Colon (tissue), 2 donors: ENCODE measurements at regions not wholly inside any gene's neighbourhood (a gene's known extent, or its start where the extent isn't known, plus 50 kb on each side); places are given as distances from the start of the nearest gene placed in this dataset.
"Not testable (repeated sequence)": the region's sequence is repeated elsewhere in the genome, so short reads cannot be mapped to it uniquely, and the experiment has no call there.

Experiments
- FAIRE-seq: peaks from 2 replicates; lab custom pipeline; 2012; peaks lifted over from hg19 to GRCh38; lab: Jason Lieb, UNC
- donor health status: control.
- donor health status: control.

GRCh38 chr9:85331626-85332025, 410.1 kb downstream of the AGTPBP1 start:
- FAIRE-seq, result no peak

- no peak for FAIRE-seq
Observed at GRCh38 chr9:85322592-85322991, 419.2 kb downstream of the AGTPBP1 start.

- FAIRE-seq, result no peak
Observed at GRCh38 chr9:85321561-85321960, 420.2 kb downstream of the AGTPBP1 start.

DNA sequence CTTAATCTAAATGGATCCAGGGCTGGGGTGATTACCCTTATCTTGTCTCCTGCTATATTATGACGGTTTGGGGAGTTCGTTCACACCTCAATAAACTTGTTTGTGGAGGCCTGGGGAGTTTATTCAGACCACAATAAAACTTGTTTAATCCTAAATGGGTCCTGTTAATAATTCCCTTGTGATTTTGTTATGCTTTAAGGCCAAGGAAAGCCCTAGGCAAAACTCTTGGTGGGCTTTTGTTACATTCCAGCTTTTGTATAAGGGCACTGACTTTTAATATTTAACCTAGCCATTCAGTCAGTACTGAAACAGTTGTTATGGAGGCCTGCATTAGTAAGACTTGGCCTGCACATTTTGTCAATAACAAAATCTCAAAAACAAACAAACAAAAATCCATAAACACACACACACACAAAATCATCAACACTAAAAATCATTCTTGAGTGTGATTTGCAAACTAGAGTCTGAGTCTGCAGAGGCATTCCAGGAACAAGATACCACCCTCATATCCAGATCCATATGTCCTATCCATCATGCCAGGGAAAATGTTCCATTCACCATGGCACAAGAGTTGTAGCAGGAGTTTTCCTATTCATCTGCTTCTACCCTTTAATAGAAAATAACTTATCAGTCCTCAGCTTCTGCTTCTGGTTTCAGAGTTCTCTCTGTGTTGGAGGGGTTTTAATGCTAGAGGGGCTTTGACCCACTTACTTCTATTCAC, 421.7 kb downstream of the AGTPBP1 start:
- no peak for FAIRE-seq

GRCh38 chr9:85315535-85315934, 426.2 kb downstream of the AGTPBP1 start:
- not testable (repeated sequence) for FAIRE-seq

DNA sequence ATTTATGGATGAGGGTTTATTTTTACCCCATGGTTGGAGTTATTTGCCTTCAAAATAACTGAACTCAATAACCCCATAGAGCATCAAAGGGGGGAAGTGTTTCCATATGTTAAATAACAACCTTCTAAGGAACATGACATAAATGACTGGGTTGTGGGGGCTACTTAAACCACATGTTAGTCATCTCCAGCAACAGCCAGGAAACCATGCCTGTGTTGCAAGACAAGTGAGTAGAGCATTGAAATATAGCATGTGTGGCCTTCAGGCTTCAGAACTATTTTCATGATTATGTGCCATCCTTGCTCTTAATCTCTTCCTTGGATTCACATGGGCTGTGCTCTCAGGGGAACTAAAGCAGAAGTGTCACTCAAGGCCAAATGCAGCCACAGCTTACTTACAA, 431.2 kb downstream of the AGTPBP1 start:
- no peak for FAIRE-seq

- no peak for FAIRE-seq
Observed at GRCh38 chr9:85303757-85304134, 438.0 kb downstream of the AGTPBP1 start.

GRCh38 chr9:85302938-85303756, 438.6 kb downstream of the AGTPBP1 start:
- no peak for FAIRE-seq

DNA sequence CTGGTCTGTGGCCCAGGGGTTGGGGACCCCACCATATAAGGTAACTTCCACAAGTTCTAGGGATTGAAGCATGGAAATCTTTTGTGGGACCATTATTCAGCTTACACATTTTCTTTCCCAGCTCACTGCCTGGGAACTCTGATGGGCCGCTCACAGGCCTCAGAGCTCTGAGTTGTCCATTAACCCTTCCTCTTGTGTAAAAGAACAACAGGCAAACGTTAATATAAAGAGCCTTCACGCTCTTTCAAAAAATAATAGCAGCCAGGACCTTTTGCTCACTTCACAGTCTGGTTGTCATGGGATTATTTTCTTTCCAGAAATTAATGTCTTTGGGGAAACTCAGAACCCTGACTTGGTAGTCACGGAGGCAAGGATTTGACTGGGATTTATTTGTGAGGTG, 443.3 kb downstream of the AGTPBP1 start:
- no peak for FAIRE-seq

DNA sequence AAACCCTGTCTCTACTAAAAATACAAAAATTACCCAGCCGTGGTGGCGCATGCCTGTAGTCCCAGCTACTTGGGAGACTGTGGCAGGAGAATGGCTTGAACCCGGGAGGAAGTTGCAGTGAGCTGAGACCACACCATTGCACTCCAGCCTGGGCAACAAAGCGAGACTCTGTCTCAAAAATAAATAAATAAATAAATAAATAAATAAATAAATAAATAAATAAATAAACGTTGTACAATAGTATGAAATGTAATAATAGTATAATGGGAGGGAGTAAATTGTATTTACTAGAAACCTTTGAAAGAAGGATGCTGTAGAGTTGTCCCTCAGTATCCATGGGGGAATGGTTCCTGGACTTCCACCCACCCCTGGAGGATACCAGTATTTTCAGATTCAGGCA, 446.5 kb downstream of the AGTPBP1 start:
- not testable (repeated sequence) for FAIRE-seq

- no peak for FAIRE-seq
Observed at GRCh38 chr9:85292261-85292660, 449.5 kb downstream of the AGTPBP1 start.

DNA sequence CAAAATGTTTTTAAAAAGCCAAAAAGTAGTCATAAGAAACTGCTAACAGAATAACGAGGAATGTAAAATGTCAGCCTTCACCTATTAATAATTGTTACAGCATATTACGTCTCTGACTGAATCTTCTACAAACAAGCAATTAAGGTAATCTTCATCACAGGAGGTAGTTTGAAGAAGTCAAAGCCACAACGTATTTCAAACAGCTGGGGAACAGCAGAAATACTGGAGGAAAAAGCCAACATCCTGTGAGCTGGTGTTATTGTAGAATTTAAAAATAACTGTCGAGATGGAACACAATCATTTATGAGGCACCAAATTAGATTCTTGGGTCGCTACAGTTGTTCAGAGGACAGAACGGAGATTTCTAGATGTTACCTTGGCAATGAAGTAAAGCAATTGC, 450.5 kb downstream of the AGTPBP1 start:
- no peak for FAIRE-seq

GRCh38 chr9:85290019-85290418, 451.7 kb downstream of the AGTPBP1 start:
- FAIRE-seq, result no peak

GRCh38 chr9:85289142-85289541, 452.6 kb downstream of the AGTPBP1 start:
- no peak for FAIRE-seq

GRCh38 chr9:85283421-85283820, 458.3 kb downstream of the AGTPBP1 start:
- no peak for FAIRE-seq

DNA sequence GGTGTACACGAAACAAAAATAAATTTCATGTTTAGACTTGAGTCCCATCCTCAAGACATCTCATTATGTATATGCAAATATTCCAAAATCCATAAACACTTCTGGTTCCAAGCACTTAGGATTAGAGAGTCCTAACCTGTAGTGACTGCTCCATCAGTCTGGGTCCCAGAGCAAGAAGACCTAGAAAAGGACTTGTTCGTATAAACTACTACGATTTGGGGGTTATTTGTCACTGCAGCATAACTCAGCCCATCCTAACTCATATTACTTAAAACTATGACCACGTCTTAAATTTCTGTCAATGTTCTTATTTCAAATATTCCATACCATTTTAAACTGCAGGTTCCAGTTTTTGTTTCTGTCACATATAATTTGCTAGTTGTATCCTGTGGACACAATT, 463.0 kb downstream of the AGTPBP1 start:
- no peak for FAIRE-seq

- no peak for FAIRE-seq
Observed at GRCh38 chr9:85276741-85277140, 465.0 kb downstream of the AGTPBP1 start.

DNA sequence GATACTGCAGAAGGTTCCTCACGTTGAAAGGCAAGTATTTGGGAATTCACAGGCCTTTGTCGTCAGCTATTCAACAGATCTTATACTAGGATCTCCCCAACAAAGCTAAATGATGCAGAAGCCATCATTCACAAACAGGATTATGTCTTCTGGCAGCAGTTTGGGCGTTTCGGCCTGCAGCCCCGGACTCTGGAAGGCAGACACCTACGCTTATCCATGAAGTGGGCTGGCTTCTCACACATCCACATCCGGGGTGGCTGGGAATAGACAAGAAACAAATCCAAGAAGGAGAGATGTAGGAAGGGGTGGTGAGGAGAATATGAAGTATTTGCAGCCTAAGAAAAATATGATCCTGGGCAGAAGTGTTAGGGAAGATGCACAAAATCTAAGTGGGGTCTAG, 471.9 kb downstream of the AGTPBP1 start:
- FAIRE-seq, result no peak

DNA sequence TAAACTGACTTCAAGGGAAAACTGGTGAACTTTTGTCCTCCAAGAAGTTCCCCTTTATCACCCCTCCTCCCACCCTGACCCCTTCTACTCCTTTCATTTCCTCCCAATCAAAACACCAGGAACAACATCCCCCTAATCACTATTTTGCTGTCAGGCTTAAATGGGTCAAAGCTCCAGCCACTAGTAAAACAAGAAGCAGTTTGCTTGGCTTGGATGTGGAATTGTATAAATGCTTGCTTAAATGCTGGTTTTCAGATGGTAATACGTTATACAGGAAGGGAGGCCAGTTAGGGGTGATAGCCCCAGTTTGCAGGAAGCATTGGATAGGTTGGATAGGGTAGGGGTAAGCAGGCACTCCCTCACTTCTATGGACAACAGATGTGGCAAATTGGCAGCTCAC, 473.6 kb downstream of the AGTPBP1 start:
- no peak for FAIRE-seq

DNA sequence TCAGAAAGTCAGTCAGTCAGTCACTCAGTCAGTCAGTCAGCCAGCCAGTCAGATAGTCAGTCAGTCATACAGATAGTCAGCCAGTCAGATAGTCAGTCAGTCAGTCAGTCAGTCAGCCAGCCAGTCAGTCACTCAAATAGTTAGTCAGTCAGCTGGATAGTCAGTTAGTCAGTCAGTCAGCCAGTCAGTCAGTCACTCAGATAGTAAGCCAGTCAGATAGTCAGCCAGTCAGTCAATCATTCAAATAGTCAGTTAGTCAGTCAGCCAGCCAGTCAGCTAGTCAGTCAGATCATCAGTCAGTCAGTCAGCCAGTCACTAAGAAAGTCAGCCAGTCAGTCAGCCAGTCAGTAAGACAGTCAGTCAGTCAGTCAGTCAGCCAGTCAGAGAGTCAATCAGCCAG, 477.1 kb downstream of the AGTPBP1 start:
- no peak for FAIRE-seq

DNA sequence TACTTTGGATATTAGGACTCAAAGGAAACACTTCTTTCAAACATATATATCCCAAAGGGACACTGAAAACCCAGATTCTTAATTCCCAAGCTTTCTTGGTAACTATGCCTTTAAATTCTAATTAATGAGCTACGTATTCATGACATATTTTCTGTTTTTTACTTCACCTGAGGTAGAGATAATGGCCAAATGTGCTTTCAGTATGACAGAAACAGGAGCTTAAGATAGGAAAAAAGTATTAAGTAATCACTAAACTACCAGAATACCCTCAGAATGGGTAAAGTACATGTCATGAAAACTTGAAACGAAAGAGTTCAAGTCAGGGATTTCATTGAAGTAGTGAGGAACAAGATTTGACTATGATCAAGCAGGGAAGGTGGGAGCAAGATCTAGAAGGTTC, 478.5 kb downstream of the AGTPBP1 start:
- FAIRE-seq, result no peak

DNA sequence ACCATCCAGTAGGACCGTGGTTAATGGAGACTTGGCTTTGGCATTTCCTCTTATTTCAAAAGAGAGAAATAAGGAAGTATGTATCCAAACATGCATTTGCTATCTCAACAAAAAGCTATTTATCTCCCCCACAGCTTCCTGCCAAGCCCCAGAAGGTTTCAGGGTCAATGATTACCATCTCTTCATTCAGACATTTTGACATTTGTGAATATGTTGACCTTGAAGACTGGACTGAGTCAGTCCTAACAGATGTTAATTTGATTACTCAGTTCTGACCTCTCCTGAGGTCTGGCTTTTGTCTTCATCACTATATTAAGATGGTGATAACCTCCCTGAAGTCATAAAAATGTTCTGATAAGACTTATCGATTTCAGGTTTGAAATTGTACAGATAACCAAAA, 479.4 kb downstream of the AGTPBP1 start:
- FAIRE-seq, result no peak

- no peak for FAIRE-seq
Observed at GRCh38 chr9:85260275-85260845, 481.4 kb downstream of the AGTPBP1 start.
